ENCODE measurements at regions not wholly inside any gene's neighbourhood (a gene's known extent, or its start where the extent isn't known, plus 50 kb on each side); places are given as distances from the start of the nearest gene placed in this dataset.

DNA sequence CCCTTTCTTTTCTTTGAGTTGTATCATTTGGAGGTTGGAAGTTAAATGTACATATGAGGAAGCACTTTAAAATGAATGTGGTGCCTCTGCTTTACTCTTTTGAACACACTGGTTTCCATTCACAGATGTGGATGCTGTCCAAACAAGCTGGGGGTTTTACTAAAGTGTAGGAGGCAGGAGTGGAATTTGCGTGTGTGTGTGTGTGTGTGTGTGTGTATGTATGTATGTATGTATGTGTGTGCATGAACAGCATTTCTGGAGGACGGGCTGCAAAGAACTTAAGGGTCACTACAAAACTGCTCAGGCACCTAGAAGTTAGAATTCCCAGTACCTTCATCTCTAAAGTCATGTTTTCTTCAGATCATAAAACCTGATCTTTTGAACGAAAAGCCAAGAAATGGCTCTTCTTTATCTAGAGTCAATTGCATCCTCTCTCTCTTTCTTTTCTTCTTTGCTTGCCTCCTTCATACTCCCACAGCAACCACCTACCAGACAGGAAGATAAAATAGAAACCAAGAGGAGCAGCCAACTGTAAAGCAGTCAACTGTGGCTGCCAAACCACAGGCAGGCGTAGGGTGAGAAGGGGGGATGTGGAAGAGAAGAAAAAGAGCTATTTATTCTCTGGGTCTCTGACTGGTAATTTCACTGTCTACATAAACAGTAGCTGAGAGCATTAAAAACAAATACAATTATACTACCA, 177.0 kb upstream of the RASGEF1B start:
- peak; percentile 6 for DNase-seq

GRCh38 chr4:81647388-81647787, 175.7 kb upstream of the RASGEF1B start:
- DNase-seq, result no peak

GRCh38 chr4:81642543-81642942, 170.8 kb upstream of the RASGEF1B start:
- no peak for DNase-seq

GRCh38 chr4:81639248-81639647, 167.5 kb upstream of the RASGEF1B start:
- DNase-seq, result no peak

DNA sequence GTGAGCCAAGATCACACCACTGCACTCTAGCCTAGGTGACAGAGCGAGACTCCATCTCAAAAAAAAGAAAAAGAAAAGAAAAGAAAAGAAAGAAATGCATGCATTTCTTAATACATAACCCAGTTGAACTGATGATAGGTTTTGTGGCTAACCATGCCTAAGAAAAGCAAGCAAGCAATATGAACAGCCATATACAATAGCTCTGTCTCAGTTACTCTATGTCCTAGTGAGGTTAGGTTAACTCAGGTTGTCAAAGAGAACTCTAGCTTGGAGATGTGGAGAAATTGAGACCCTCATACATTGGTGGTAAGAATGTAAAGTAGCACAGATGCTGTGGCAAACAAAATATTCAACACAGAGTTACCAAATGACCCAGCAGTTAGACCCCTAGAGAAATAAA, 167.0 kb upstream of the RASGEF1B start:
- DNase-seq, result no peak

DNA sequence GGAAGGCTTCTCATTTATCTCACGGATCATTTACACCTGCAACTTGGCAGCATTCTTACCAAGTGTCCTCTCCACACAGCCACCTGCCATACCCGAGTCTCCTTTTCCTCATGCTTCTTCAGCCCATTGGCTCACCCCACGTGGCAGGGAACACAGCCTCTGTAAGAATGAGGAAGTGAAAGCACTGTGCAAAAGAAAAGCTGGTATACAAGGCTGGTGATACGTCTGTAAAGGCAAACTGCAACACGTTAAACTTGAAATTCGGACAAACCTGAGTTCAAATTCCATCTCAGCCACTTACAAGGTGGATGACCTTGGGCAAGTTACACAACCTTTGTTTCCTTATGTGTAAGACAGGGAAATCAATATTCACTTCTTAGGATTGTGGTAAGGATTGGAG, 164.0 kb upstream of the RASGEF1B start:
- DNase-seq, result no peak

DNA sequence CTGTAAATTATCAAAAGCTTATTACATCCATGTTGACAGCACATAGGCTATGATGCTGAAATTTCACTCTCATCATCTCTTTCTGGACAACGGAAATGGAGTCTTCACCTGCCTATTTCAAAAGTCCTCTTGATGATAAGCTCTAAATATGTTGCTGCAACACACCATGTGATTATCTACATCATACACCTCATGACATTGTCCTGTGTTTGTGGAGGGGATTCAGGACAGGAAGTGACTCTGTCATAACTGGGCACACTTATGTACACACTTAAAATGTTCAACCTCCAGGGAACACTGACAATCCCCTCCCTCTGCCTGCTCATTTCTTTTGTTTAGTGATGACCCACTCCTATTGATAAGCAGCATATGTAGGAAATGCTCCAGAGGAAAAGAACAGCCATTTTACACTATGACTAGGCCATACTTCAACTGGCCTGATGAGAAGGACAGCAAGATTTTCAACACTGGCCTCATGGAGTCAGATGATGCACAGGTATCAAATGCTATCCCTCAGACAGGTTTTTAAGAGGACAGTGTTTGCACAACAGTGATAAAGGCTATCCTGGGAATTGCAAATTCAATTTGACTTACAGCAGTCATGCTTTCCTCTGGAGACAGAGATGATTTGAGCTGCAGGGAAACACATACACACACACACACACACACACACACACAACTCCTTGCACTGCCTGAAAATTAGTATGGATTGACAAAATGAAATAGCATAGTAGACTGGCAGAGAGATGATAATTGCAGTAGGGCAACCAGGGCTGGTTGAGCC, 163.3 kb upstream of the RASGEF1B start:
- DNase-seq, result no peak

GRCh38 chr4:81634165-81634564, 162.5 kb upstream of the RASGEF1B start:
- DNase-seq, result no peak

- DNase-seq, result no peak
These were observed 161.0 kb upstream of the RASGEF1B start for GRCh38 chr4:81632581-81633299.

DNA sequence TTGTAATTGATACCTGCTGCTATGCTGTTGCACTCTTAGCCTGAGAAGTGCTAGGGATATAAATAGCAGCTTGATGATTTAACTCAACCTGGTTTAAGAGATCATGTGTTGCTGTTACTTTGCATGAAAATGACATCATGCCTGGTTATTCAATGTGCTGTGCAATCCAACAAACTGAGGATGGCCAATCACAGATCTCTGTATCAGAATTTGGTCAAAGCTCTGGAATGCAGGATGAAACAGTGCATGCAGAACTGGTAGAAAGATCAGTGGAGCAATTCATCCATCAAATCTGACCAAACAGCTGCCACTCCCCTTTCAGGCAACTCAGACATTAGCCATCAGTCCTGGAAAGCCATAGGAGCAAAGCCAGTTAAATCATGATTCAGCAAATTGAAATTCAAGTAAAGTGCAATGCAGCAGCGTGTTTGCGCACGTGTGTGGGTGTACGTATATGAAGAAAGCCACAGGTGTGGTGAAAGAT, 160.3 kb upstream of the RASGEF1B start:
- DNase-seq, result no peak

DNA sequence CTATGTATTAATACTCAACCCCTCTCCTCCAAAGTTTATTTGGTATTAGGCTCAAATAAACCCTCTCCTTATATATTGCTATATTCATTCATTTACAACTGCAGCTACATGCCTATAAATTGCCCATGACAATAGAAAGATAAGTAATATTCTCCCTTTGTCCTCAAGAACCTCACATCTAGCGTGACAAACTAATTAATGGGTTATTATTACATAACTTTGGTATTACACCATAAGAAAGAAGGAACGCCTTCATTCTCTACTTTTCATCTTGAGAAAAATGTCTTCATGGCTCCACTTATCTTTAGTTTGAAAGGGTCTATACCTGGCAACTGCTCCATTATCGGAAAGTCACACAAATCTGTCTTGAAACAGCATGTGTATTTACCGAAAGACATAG, 157.7 kb upstream of the RASGEF1B start:
- DNase-seq, result no peak

DNA sequence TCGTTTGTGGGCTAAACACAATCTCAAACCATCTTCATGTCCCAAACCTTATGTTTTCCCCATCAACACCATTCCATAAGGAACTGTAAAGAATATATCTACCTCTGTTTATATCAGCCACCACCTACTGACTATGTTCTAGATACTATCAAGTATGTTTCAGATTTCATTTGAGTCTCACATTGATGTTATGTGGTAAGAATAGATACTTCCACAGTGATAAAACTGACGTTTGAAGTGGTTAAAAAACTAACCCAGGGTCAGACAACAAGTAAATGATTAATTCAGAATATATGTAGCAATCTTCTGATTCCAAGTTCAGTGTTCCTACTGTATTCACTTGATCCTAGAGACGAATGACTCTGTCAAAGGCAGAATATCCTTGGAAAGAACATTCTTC, 156.8 kb upstream of the RASGEF1B start:
- no peak for DNase-seq

GRCh38 chr4:81627590-81627989, 155.9 kb upstream of the RASGEF1B start:
- no peak for DNase-seq

DNA sequence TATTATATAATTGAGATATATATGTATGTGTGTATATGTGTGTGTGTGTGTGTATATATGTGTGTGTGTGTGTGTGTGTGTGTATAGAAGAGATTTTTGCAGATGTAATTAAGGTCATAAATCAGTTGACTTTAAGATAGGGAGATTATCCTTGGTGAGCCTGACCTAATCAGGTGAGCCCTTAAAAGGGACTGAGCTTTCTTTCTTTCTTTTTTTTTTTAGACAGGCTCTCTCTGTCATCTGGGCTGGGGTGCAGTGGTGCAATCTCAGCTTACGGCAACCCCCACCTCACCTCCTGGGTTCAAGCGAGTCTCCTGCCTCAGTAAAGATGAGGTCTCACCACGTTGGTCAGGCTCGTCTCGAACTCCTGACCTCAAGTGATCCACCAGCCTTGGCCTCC, 155.1 kb upstream of the RASGEF1B start:
- no peak for DNase-seq

- no peak for DNase-seq
These were observed 154.0 kb upstream of the RASGEF1B start for GRCh38 chr4:81625422-81626417.

- DNase-seq, result no peak
These were observed 151.7 kb upstream of the RASGEF1B start for GRCh38 chr4:81623434-81623833.

DNA sequence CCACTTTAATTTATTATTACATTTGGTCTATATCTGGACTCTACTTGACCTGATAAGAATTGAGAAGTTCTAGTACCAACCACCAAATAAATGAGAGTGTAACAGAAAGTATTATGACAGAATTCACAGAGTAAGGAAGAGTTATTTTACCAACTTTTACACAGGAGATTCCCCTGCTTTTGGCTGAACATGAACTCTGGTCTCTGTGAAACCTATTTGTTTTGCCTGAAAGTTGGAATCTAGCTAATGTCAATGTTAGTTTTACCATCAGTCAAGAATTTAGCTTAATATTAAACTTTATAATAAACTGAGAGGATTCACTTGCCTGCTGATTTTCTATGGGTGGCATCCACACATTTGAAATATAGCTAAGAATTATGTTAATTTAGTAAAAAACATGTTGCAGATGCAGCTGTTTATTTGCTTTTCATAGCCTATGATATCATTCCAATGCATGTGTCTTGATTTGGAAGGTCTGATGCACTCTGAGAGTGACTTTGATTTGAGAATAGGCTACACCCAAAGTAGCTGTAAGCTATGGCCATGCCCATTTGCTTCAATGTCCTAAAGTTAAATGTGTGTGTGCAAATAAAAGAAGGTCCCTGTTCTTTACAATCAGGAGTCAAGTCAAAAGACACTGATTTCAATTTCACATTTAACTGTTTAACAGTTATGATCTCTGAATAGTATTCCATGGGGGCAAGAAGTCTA, 150.9 kb upstream of the RASGEF1B start:
- no peak for DNase-seq

GRCh38 chr4:81622028-81622427, 150.3 kb upstream of the RASGEF1B start:
- DNase-seq, result no peak

DNA sequence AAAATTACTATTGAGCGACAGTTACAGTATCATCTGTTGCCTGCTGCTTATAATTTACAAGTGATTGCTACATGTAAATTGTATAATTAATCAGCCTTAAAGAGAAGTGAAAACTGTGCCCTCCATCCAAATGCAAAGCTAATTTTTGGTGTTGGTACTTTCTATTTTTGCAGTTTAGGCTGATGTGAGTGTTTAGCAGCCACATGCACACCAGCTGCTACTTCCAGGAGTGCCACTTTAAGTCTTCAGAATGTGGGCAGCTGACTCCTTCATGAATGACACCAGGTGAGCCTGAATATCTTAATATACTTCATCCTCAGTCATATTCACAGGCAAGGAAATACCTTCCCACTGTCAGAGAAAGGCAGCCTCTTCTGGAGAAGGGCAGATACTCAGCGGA, 149.8 kb upstream of the RASGEF1B start:
- DNase-seq, result no peak

GRCh38 chr4:81620442-81620841, 148.7 kb upstream of the RASGEF1B start:
- DNase-seq, result no peak

DNA sequence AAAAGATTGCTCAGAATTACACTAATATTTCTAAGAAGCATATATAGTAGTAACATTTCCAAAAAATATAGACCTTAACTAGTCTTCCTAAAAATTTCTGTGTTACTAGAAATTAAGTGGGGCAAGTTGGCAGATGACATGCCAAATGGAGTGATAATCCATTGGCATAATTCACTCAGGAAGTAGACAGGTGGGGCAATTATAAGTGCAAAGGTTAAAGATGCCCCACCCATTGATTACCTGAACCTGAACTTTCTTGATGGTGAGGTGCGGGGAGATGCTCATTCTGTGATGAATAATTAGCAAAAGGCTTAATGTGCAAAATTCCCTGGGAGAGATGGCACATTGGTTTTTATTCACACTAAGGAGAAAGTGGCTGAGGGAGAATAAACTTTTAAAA, 145.8 kb upstream of the RASGEF1B start:
- DNase-seq, result no peak

DNA sequence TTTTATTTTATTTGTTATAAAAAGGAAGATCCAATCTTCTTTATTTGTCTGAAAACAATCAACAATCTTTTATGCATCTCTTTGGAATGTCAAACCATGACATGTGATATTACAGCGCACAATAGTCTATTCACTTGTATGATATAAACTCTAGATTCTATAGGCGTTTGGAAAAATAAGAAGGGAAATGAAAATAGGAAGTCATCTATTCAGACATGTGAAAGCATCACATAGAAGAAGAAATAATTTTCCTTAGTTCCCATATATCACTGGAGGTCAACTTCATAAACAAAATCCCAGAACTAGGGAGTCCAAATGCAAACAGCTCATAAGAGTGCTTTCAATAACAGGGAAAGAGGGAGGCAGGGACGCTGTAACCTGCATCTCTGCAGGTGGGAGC, 139.5 kb upstream of the RASGEF1B start:
- no peak for DNase-seq
